Germinal center (tissue), 1 donor: ENCODE measurements at regions not wholly inside any gene's neighbourhood (a gene's known extent, or its start where the extent isn't known, plus 50 kb on each side); places are given as distances from the start of the nearest gene placed in this dataset.
"Not testable (repeated sequence)": the region's sequence is repeated elsewhere in the genome, so short reads cannot be mapped to it uniquely, and the experiment has no call there.

Experiments
- DNase-seq: peaks from one replicate; pipeline ENCODE4 v3.0.0; 2012; ENCODE audit warnings: mixed read lengths, low spot score

GRCh38 chr5:157944077-157944633 is 85.2 kb upstream of the CLINT1 start:
- no peak for DNase-seq

DNA sequence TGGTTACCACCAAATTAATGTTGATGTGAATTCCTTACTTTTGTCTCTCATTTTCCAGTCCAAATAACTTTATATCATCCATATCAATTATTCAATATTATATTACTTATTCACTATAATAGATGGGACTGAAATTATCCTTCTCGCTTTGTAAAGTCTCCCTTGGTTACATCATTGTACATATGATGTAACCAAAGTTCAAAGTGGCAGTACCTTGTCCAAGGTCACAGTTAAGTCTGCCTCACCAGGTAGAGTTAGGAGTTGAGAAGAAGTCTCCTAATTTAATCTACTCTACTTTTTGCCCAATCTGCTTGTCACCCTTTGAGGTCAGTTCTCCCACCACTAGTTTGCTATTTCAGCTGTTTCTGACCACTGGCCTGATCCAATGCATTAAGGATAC is 83.7 kb upstream of the CLINT1 start:
- no peak for DNase-seq

GRCh38 chr5:157941616-157942015 is 82.7 kb upstream of the CLINT1 start:
- no peak for DNase-seq

GRCh38 chr5:157938101-157938500 is 79.2 kb upstream of the CLINT1 start:
- not testable (repeated sequence) for DNase-seq

DNA sequence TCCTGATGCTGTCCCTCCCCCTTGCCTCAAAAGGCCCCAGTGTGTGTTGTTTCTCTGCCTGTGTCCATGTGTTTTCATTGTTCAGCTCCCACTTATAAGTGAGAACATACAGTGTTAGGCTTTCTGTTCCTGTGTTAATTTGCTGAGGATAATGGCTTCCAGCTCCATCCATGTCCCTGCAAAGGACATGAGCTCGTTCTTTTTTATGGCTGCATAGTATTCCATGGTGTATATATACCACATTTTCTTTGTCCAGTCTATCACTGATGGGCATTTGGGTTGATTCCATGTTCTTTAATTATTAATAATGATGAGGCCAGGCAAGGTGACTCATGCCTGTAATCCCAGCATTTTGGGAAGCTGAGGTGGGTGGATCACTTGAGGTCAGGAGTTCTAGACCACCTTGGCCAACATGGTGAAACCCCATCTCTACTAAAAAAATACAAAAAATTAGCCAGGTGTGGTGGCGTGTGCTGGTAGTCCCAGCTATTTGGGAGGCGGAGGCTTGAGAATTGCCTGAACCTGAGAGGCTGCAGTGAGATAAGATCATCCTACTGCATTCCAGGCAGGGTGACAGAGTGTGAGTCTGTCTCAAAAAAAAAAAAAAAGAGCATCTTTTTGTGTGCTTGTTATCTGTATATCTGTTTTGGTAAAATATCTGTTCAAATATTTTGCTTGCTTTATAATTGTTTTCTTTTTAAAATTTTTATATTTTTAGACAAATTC is 78.0 kb upstream of the CLINT1 start:
- not testable (repeated sequence) for DNase-seq

- DNase-seq: no peak
These were observed 75.7 kb upstream of the CLINT1 start for GRCh38 chr5:157934600-157934999.

DNA sequence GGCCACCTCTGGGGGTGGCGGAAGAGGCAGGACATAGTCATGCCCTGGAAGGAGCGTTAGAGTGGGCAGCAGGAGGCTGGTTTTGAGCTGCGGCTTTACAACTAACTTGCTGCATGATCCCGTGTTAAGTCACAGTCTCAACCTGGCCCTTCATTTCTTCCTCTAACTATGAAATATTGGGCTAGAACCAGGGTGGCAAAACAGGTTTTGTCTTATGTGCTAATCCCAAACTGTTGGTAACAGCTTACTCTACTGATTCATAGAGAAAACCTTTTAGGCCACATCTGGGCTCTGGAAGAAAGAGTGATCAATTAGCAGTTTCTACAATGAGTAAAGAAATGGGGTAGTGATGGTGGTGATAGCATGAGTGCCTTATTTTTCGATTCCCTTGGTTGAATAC is 74.1 kb upstream of the CLINT1 start:
- DNase-seq: no peak

GRCh38 chr5:157930710-157931109 is 71.8 kb upstream of the CLINT1 start:
- no peak for DNase-seq

DNA sequence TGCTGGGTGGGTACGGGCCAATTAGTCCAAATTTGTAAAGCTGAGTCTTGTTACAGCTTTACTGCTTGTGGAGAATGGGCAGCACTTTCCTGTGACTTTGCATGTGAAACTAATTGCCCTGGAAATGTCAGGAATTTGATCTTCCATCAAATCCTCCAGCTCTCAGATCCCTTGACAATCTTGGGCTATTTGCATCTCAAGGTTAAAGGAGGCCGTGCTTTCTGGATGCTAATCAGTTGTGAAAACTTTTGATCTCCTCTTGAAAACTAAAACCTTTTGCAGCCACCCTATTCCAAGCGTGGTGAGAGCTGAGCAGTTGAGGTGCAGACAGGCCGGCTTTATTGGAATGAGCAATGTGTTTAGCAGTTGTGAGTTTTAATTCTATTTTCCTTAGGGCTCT is 68.0 kb upstream of the CLINT1 start:
- DNase-seq: no peak

- DNase-seq: no peak
These were observed 67.1 kb upstream of the CLINT1 start for GRCh38 chr5:157925786-157926671.

DNA sequence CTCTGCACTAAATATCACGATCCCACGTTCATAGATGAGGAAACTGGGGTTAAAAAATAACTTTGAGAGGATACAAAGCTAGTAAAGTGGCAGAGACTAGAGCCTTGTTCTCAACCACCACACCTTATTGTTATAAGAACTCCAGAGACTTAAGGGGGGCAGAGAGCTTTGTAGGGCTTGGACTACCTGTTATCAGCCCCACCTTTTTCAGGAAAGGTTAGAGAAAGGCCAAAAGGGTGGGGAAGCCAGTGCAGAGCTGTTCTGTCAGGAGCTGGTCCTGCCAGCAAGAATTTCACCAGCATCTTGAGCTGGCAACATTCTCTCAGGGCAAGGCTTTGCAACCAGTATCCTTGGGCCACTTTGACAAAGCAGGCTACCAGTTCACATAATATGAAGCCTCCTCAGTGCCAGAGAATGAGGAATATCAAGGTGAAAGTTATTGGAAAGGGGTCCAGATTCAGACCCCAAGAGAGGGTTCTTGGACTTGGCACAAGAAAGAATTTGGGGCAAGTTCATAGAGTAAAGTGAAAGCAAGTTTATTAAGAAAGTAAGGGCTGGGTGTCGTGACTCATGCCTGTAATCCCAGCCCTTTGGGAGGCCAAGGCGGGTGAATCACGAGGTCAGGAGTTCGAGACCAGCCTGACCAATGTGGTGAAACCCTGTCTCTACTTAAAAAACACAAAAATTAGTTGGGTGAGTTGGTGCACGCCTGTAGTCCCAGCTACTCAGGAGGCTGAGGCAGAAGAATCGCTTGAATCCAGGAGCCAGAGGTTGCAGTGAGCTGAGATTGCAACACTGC is 66.2 kb upstream of the CLINT1 start:
- DNase-seq: no peak

DNA sequence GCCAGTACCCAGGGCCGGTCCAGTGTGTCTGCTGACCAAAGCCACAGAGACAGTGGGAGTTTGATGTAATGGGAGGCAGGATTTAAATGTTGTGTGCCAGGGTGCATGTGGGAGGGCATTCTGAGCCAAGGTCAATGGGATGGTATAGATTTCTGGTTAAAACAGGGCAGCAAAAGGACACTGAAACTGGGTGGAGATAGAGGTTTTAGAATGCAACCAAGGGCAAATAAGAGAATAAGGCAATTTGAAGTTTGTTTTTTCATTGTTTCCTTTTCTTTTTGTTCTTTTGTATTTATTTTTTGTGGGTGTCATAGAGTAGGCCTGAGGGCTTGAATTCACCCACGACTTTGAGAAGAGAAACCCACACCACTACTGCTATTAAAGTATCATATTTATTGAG is 65.5 kb upstream of the CLINT1 start:
- no peak for DNase-seq

- no peak for DNase-seq
These were observed 64.8 kb upstream of the CLINT1 start for GRCh38 chr5:157923765-157924164.

GRCh38 chr5:157922026-157922425 is 63.1 kb upstream of the CLINT1 start:
- DNase-seq: no peak

GRCh38 chr5:157920828-157921170 is 61.9 kb upstream of the CLINT1 start:
- DNase-seq: no peak

DNA sequence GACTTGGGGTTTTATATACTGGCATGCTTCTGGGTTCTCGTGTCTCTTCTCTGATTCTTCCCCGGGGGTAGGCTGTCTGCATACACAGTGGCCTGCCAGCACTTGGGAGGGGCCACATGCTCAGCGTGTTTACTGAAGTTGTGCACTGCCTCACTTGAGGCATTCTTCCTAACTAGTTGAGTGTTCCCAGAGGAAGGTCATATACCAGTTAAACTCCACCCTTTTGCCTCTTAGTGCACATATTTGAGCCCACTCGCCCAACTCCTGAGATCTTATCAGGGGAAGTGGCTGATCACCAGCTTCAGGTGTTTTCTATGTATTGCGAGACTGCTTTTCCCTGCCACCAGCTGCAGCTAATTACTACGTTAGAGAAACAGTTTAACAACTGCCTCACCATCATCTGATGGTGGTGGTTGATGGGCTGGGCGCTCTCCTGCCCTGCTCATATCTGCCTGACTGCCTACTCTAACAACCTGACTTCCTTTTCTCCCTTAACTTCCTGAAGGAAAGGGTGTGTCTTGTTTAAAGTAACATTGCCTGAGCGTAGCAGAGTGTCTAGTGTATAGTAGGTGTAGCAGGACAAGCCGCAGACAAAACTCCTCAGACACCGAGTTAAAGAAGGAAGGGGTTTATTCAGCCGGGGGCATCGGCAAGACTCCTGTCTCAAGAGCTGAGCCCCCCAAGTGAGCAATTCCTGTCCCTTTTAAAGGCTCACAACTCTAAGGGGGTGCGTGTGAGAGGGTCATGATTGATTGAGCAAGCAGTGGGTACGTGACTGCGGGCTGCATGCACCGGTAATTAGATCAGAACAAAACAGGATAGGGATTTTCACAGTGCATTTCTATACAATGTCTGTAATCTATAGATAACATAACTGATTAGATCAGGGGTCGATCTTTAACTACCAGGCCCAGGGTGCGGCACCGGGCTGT is 60.1 kb upstream of the CLINT1 start:
- DNase-seq: no peak

DNA sequence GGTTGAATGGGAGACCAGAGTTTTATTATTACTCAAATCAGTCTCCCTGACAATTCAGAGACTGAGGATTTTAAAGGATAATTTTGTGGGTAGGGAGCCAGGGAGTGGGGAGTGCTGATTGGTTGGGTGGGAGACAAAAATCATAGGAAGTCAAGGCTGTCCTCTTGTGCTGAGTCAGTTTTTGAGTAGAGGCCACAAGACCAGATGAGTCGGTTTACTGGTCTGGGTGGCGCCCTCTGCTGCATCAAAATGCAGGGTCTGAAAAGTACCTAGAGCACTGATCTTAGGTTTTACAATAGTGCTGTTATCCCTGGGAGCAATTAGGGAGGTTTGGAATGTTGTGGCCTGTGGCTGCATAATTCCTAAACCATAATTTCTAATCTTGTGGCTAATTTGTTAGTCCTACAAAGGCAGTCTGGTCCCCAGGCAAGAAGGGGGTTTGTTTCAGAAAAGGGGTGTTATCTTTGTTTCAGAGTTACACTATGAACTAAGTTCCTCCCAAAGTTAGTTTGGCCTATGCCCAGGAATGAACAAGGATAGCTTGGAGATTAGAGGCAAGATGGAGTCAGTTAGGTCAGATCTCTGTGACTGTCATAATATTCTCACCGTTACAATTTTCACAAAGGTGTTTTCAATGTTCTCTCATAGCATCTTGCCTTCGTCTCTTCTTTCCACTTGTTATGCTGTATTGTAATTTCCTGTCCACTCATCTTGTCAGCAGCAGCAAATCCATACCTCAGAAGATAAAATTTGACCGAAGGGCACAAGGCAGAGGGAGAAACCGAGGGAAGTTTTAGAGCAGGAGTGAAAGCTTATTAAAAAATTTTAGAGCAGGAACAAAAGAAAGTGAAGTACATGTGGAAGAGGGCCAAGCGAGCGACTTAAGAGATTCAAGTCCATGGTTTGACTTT is 59.2 kb upstream of the CLINT1 start:
- DNase-seq: peak; percentile 21

DNA sequence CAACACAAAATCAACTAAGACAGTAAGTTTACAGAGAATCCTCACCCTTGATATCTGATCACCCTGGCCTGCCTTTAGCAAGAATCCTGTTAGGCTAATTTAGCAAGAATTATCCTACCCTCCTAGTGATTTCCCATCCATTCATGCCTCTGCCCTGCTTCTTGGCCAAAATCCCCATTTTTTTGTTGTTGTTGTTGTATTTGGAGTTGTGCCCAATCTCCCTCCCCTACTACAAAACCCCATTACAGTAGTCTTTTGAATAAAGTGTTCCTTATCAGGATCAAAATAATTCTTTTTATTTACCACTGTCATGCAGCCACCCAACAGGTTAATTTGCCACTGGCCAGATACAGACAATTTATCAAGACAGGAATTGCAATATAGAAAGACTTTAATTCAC is 58.5 kb upstream of the CLINT1 start:
- DNase-seq: no peak

- DNase-seq: no peak
These were observed 56.7 kb upstream of the CLINT1 start for GRCh38 chr5:157915638-157916037.

- DNase-seq: no peak
These were observed 55.3 kb upstream of the CLINT1 start for GRCh38 chr5:157914151-157914788.
